ENCODE measurements at regions not wholly inside any gene's neighbourhood (a gene's known extent, or its start where the extent isn't known, plus 50 kb on each side); places are given as distances from the start of the nearest gene placed in this dataset.

GRCh38 chr18:27240383-27240782 is 55.3 kb upstream of the CHST9 start:
- in situ Hi-C loops (cut with MboI; ENCODE audit: low pct_ligation_motif_present in 1 of 4, low pct_unique_long_range_greater_than_20kb in 1 of 4, low sequenced_read_pairs in 3 of 4): loop anchor here in 2 of 4 donors (25.0 kb wide), 1 partner anchor 103 kb away; no protein-coding TSS in a partner anchor
- no peak overlapping the region for H3K4me3 ChIP-seq

GRCh38 chr18:27239669-27240068 is 54.6 kb upstream of the CHST9 start:
- TF ChIP-seq POLR2AphosphoS5 (IDR thresholded peaks at IDR 0.05): no peak
- TF ChIP-seq POLR2A (IDR thresholded peaks at IDR 0.05): no peak
- TF ChIP-seq EP300 (IDR thresholded peaks at IDR 0.05; ENCODE audit: low read depth): no peak
- TF ChIP-seq CTCF (IDR thresholded peaks at IDR 0.05): no peak
- 81 to 86% methylated on average over 4 of the region's 4 CpGs for WGBS, 2 donors (ENCODE audit: low coverage in 1 of 2)
- in situ Hi-C loops (cut with MboI; ENCODE audit: low pct_ligation_motif_present in 1 of 4, low pct_unique_long_range_greater_than_20kb in 1 of 4, low sequenced_read_pairs in 3 of 4) (loop anchor here in 2 of 4 donors (25.0 kb wide), 1 partner anchor 102 kb away; no protein-coding TSS in a partner anchor), intact Hi-C loops (cut with DNase I; ENCODE audit: low total_unique reads) (no loop called here)
- H3K36me3 ChIP-seq: no peaks in the 10 kb centered on the region
- no peak overlapping the region for H3K27ac ChIP-seq
- no peaks in the 10 kb centered on the region for H3K27me3 ChIP-seq
- DNase-seq: no peak
- no peak overlapping the region for H3K4me3 ChIP-seq
- no peaks in the 10 kb centered on the region for H3K9me3 ChIP-seq
- peaks cover 0 to 6% (median 2%) of the 10 kb centered on the region in 4 donors for H3K4me1 ChIP-seq

More at GRCh38 chr18:27240383-27240782, 55.3 kb upstream of the CHST9 start:
- H3K27ac ChIP-seq: no peak overlapping the region
- no peaks in the 10 kb centered on the region for H3K36me3 ChIP-seq
- H3K9me3 ChIP-seq: no peaks in the 10 kb centered on the region
- H3K27me3 ChIP-seq: no peaks in the 10 kb centered on the region
- TF ChIP-seq EP300 (IDR thresholded peaks at IDR 0.05; ENCODE audit: low read depth) (no peak), CTCF (IDR thresholded peaks at IDR 0.05) (no peak), POLR2A (IDR thresholded peaks at IDR 0.05) (no peak), POLR2AphosphoS5 (IDR thresholded peaks at IDR 0.05) (no peak)
- WGBS, 2 donors (ENCODE audit: low coverage in 1 of 2): 77 to 93% methylated on average over 3 of the region's 3 CpGs
- no peak for DNase-seq
- H3K4me1 ChIP-seq: peaks cover 0 to 6% (median under 1%) of the 10 kb centered on the region in 4 donors
- intact Hi-C loops (cut with DNase I; ENCODE audit: low total_unique reads): no loop called here

GRCh38 chr18:27235218-27235870 is 50.2 kb upstream of the CHST9 start:
- Histone ChIP-seq H3K9me3 (no peaks in the 10 kb centered on the region), H3K27ac (no peak overlapping the region), H3K4me1 (peaks cover 0 to 6% (median 2%) of the 10 kb centered on the region in 4 donors), H3K27me3 (no peaks in the 10 kb centered on the region), H3K4me3 (no peak overlapping the region), H3K36me3 (no peaks in the 10 kb centered on the region)
- WGBS, 2 donors (ENCODE audit: low coverage in 1 of 2): 35 to 54% methylated on average over 4 of the region's 4 CpGs
- intact Hi-C loops (cut with DNase I; ENCODE audit: low total_unique reads) (no loop called here), in situ Hi-C loops (cut with MboI; ENCODE audit: low pct_ligation_motif_present in 1 of 4, low pct_unique_long_range_greater_than_20kb in 1 of 4, low sequenced_read_pairs in 3 of 4) (loop anchor here in 2 of 4 donors (25.0 kb wide), 1 partner anchor 98 kb away; no protein-coding TSS in a partner anchor)
- no peak for DNase-seq
- TF ChIP-seq POLR2A (IDR thresholded peaks at IDR 0.05): no peak
